DOHH2 (cell line): ENCODE measurements at regions not wholly inside any gene's neighbourhood (a gene's known extent, or its start where the extent isn't known, plus 50 kb on each side); places are given as distances from the start of the nearest gene placed in this dataset.

ENCODE experiments used
- CTCF ChIP-seq: fragments of 200-600 bp; sonication (generic); IDR thresholded peaks from one replicate; pipeline ENCODE4 v1.5.1; 2014; ENCODE audit warnings: antibody characterized with exemption, mild to moderate bottlenecking, low read depth, low read length; ENCODE audit not compliant: poor library complexity, severe bottlenecking
- EZH2phosphoT487 ChIP-seq: fragments of 200-600 bp; sonication (generic); IDR thresholded peaks from 2 replicates; pipeline ENCODE4 v1.6.1; 2017; ENCODE audit warnings: borderline replicate concordance, mild to moderate bottlenecking, antibody characterized with exemption, low read length, moderate library complexity, mixed read lengths

DNA sequence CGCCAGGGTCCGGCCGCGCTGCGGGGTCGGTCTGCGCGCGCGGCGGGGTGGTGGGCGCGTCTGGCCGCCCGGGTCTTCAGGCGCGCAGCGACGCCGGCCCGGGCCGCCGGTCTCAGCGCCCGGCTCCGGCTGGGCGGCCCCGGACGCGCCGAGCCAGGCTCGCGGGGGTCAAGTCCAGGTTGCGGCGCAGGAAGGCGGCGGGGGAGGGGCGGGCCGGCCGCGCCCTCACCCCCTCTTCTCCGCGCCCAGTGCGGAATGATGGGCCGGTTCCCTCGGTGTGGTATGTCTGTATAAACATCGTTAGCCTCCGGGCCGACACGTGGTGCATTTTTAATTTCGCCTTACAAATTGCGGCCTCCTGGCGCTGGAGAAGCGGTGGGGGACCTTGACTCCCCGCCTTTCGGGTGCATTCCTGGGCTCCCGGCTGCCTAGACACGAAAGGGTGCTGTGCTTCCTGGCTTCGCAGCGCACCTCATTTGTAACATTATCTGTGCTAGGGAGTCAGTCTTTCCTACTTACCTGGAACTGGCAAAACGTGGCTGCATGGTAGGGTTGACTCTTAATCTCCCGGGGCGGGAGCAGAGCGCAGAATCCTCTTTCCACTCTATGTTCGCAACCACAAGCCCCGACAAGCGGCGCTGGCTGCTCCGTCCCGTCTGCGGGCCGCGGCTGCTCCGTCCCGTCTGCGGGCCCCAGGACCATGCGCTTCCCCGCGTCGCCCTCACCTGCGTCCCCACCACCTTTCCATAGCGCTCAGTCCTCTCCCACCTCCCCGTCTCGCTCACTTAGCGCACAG lies 69.0 kb downstream of the CTAGE1 start:
- no peak for TF ChIP-seq CTCF
- TF ChIP-seq EZH2phosphoT487: no peak
